ENCODE measurements at regions not wholly inside any gene's neighbourhood (a gene's known extent, or its start where the extent isn't known, plus 50 kb on each side); places are given as distances from the start of the nearest gene placed in this dataset.

DNA sequence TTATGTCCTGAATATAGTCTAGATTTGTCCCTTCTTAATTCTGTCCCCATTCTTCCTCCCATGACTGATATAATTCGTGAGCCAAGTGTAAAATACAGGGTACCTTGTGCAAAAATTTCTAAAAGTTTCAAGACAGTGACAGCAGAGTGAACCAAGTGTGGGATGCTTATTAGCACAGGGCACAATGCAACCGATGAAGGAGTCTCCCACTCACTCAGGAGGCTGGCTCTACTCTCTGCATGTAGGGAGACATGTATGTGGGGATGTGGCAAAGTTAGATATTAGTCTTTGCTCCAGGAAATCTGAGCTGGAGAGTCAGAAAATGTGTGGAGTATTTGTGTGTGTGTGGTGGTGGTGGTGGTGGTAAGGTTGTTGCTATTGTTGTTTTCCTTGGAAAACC is 305.9 kb downstream of the CHL1 start:
- no peaks in the 10 kb centered on the region for H3K4me1 ChIP-seq (replicated peaks; ENCODE audit: insufficient read depth)
- DNase-seq, result no peak
- POLR2A ChIA-PET (ENCODE audit: unreplicated experiment), result no interaction called here
- CTCF ChIA-PET, result no interaction called here
- no peak overlapping the region for H3K27ac ChIP-seq
- no TSS peak for BruUV-seq (replicated peaks)
- no peak overlapping the region for H2AFZ ChIP-seq
- no peak for TF ChIP-seq EZH2 (IDR thresholded peaks at IDR 0.05; ENCODE audit: low read depth)
- no peak for TF ChIP-seq CTCF (conservative IDR thresholded peaks at IDR 0.05)
- H3F3A ChIP-seq (ENCODE audit: insufficient read depth, low read depth), result no peaks in the 10 kb centered on the region
- H3K79me2 ChIP-seq (ENCODE audit: low read depth), result no peaks in the 10 kb centered on the region
- no peaks in the 10 kb centered on the region for H3K9me2 ChIP-seq (ENCODE audit: insufficient read depth)
- H3K4me3 ChIP-seq, result no peak overlapping the region
- intact Hi-C loops (cut with micrococcal nuclease; ENCODE audit: unreplicated experiment), result no loop called here
- H3K4me2 ChIP-seq, result no peak overlapping the region
- no peaks in the 10 kb centered on the region for H3K9me3 ChIP-seq (ENCODE audit: insufficient read depth, low read depth)
- H3K36me3 ChIP-seq (ENCODE audit: low read depth), result no peaks in the 10 kb centered on the region
- H3K27me3 ChIP-seq (ENCODE audit: insufficient read depth, low read depth), result no peaks in the 10 kb centered on the region
- no peaks in the 10 kb centered on the region for H4K20me1 ChIP-seq (ENCODE audit: insufficient read depth)

- Histone ChIP-seq H3K36me3 (ENCODE audit: low read depth) (no peaks in the 10 kb centered on the region), H3K9me3 (ENCODE audit: insufficient read depth, low read depth) (no peaks in the 10 kb centered on the region), H3K9me2 (ENCODE audit: insufficient read depth) (no peaks in the 10 kb centered on the region), H3K4me3 (no peak overlapping the region), H3K4me1 (replicated peaks; ENCODE audit: insufficient read depth) (no peaks in the 10 kb centered on the region), H2AFZ (no peak overlapping the region), H3K27me3 (ENCODE audit: insufficient read depth, low read depth) (no peaks in the 10 kb centered on the region), H4K20me1 (ENCODE audit: insufficient read depth) (no peaks in the 10 kb centered on the region), H3F3A (ENCODE audit: insufficient read depth, low read depth) (no peaks in the 10 kb centered on the region), H3K79me2 (ENCODE audit: low read depth) (no peaks in the 10 kb centered on the region), H3K27ac (no peak overlapping the region), H3K4me2 (no peak overlapping the region)
- POLR2A ChIA-PET (ENCODE audit: unreplicated experiment), result no interaction called here
- CTCF ChIA-PET, result no interaction called here
- intact Hi-C loops (cut with micrococcal nuclease; ENCODE audit: unreplicated experiment), result no loop called here
- no TSS peak for BruUV-seq (replicated peaks)
- no peak for DNase-seq
- TF ChIP-seq EZH2 (IDR thresholded peaks at IDR 0.05; ENCODE audit: low read depth), result no peak
- TF ChIP-seq CTCF (conservative IDR thresholded peaks at IDR 0.05), result no peak
These were observed 316.7 kb downstream of the CHL1 start for GRCh38 chr3:513301-513700.

- Histone ChIP-seq H3K4me3 (no peak overlapping the region), H3K27ac (no peak overlapping the region), H3K4me2 (no peak overlapping the region), H3K9me2 (ENCODE audit: insufficient read depth) (no peaks in the 10 kb centered on the region), H3K4me1 (replicated peaks; ENCODE audit: insufficient read depth) (no peaks in the 10 kb centered on the region), H2AFZ (no peak overlapping the region), H3K9me3 (ENCODE audit: insufficient read depth, low read depth) (no peaks in the 10 kb centered on the region), H3K79me2 (ENCODE audit: low read depth) (no peaks in the 10 kb centered on the region), H4K20me1 (ENCODE audit: insufficient read depth) (no peaks in the 10 kb centered on the region), H3K36me3 (ENCODE audit: low read depth) (no peaks in the 10 kb centered on the region), H3F3A (ENCODE audit: insufficient read depth, low read depth) (no peaks in the 10 kb centered on the region), H3K27me3 (ENCODE audit: insufficient read depth, low read depth) (no peaks in the 10 kb centered on the region)
- BruUV-seq (replicated peaks), result no TSS peak
- DNase-seq, result no peak
- ChIA-PET CTCF (no interaction called here), POLR2A (ENCODE audit: unreplicated experiment) (no interaction called here)
- intact Hi-C loops (cut with micrococcal nuclease; ENCODE audit: unreplicated experiment), result no loop called here
- no peak for TF ChIP-seq CTCF (conservative IDR thresholded peaks at IDR 0.05)
- TF ChIP-seq EZH2 (IDR thresholded peaks at IDR 0.05; ENCODE audit: low read depth), result no peak
These were observed 317.6 kb downstream of the CHL1 start for GRCh38 chr3:514192-514591.
